ENCODE measurements at regions not wholly inside any gene's neighbourhood (a gene's known extent, or its start where the extent isn't known, plus 50 kb on each side); places are given as distances from the start of the nearest gene placed in this dataset.

DNA sequence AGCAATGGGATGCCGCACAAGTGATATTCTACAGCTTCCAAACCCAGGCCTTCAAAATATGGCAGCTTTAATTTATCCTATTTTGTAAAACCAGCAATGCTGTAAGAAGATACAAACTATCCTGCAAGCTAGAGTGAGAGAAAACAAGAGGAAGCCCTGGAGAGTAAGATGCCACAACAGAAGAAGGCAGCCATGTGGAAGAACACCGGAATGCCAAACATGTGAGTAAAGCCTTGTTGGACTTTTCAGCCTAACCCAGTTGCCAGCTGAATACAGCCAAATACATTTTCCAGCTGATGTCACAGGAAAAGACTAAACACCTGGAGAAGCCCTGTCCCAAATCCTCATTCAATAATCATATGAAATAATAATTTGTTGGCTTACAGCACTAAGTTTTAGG lies 1115.1 kb upstream of the CADM2 start:
- TF ChIP-seq, protein P1, sequence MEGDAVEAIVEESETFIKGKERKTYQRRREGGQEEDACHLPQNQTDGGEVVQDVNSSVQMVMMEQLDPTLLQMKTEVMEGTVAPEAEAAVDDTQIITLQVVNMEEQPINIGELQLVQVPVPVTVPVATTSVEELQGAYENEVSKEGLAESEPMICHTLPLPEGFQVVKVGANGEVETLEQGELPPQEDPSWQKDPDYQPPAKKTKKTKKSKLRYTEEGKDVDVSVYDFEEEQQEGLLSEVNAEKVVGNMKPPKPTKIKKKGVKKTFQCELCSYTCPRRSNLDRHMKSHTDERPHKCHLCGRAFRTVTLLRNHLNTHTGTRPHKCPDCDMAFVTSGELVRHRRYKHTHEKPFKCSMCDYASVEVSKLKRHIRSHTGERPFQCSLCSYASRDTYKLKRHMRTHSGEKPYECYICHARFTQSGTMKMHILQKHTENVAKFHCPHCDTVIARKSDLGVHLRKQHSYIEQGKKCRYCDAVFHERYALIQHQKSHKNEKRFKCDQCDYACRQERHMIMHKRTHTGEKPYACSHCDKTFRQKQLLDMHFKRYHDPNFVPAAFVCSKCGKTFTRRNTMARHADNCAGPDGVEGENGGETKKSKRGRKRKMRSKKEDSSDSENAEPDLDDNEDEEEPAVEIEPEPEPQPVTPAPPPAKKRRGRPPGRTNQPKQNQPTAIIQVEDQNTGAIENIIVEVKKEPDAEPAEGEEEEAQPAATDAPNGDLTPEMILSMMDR (IDR thresholded peaks at IDR 0.05; ENCODE audit: low read length): no peak
- no peak for TF ChIP-seq EZH2 (IDR thresholded peaks at IDR 0.05; ENCODE audit: borderline replicate concordance, low read length)

Measured in OCI-LY1 (cell line).